ENCODE measurements at regions not wholly inside any gene's neighbourhood (a gene's known extent, or its start where the extent isn't known, plus 50 kb on each side); places are given as distances from the start of the nearest gene placed in this dataset.
A peak's percentile ranks its signal among the peaks of the same experiment; 100 is the strongest.

DNA sequence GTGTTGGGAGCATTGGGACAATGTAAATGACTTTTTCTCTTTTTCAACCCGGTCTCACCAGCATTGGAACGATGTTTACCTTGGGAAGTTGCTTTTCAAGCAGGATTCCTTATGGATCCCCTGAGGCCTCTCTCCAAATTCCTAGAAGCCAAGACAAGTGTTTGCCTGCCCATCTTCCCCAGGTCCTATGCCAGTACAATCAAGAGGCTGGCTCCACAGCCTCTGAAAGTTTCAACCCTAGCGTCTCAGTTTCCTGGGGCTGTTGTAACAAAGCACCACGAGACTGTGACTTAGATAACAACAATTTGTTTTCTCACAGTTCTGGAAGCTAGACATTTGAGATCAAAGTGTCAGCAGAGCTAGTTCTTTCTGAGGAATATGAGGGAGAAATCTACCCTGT is 347.2 kb upstream of the UMPS start:
- peak overlapping the region in 1 of 7 donors; percentile 24 for H3K27ac Mint-ChIP-seq
- H3K4me3 Mint-ChIP-seq = peak overlapping the region in 1 of 2 donors; percentile 17
- H3K9me3 ChIP-seq (replicated peaks in 1 of 2; ENCODE audit: control insufficient read depth in 1 of 2, insufficient read depth in 1 of 2, low read length in 2 of 2) = no peaks in the 10 kb centered on the region
- no peak overlapping the region for H3K27ac ChIP-seq (ENCODE audit: low read depth in 1 of 2, low read length in 2 of 2)
- WGBS (ENCODE audit: insufficient coverage) = 63% methylated on average over 3 of the region's 4 CpGs
- H3K27me3 ChIP-seq (ENCODE audit: control insufficient read depth in 2 of 2, insufficient read depth in 2 of 2, low read length in 2 of 2) = no peaks in the 10 kb centered on the region
- H3K4me1 ChIP-seq (ENCODE audit: control insufficient read depth in 1 of 2, insufficient read depth in 2 of 2, low read length in 2 of 2) = no peaks in the 10 kb centered on the region
- H4K20me1 ChIP-seq (ENCODE audit: insufficient read depth, low read length) = no peaks in the 10 kb centered on the region
- H3K36me3 Mint-ChIP-seq = no peaks in the 10 kb centered on the region
- intact Hi-C loops (cut with micrococcal nuclease) = no loop called here
- peaks cover 0 to 3% (median 0%) of the 10 kb centered on the region in 7 donors for H3K9me3 Mint-ChIP-seq
- H3K79me2 ChIP-seq (ENCODE audit: insufficient read depth, low read length) = no peaks in the 10 kb centered on the region
- H3K4me3 ChIP-seq (replicated peaks in 1 of 3; ENCODE audit: low read depth in 2 of 3, low read length in 3 of 3) = no peak overlapping the region
- TF ChIP-seq, protein P1, sequence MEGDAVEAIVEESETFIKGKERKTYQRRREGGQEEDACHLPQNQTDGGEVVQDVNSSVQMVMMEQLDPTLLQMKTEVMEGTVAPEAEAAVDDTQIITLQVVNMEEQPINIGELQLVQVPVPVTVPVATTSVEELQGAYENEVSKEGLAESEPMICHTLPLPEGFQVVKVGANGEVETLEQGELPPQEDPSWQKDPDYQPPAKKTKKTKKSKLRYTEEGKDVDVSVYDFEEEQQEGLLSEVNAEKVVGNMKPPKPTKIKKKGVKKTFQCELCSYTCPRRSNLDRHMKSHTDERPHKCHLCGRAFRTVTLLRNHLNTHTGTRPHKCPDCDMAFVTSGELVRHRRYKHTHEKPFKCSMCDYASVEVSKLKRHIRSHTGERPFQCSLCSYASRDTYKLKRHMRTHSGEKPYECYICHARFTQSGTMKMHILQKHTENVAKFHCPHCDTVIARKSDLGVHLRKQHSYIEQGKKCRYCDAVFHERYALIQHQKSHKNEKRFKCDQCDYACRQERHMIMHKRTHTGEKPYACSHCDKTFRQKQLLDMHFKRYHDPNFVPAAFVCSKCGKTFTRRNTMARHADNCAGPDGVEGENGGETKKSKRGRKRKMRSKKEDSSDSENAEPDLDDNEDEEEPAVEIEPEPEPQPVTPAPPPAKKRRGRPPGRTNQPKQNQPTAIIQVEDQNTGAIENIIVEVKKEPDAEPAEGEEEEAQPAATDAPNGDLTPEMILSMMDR (IDR thresholded peaks at IDR 0.05) = no peak
- H3K36me3 ChIP-seq (replicated peaks in 1 of 2; ENCODE audit: control insufficient read depth in 1 of 2, insufficient read depth in 2 of 2, low read length in 2 of 2) = no peaks in the 10 kb centered on the region
- H3K4me2 ChIP-seq (replicated peaks; ENCODE audit: extremely low read depth, low read length, poor library complexity, severe bottlenecking) = no peak overlapping the region
- no peaks in the 10 kb centered on the region for H3K4me1 Mint-ChIP-seq
- H3K9ac ChIP-seq (ENCODE audit: insufficient read depth, low read length, poor library complexity, severe bottlenecking) = no peak overlapping the region
- DNase-seq = no peak
- peaks cover 8 to 15% (median 11%) of the 10 kb centered on the region in 3 donors for H3K27me3 Mint-ChIP-seq (ENCODE audit: low read depth in 3 of 3)
- no peak overlapping the region for H2AFZ ChIP-seq (ENCODE audit: insufficient read depth, low read depth, low read length, poor library complexity, severe bottlenecking)

DNA sequence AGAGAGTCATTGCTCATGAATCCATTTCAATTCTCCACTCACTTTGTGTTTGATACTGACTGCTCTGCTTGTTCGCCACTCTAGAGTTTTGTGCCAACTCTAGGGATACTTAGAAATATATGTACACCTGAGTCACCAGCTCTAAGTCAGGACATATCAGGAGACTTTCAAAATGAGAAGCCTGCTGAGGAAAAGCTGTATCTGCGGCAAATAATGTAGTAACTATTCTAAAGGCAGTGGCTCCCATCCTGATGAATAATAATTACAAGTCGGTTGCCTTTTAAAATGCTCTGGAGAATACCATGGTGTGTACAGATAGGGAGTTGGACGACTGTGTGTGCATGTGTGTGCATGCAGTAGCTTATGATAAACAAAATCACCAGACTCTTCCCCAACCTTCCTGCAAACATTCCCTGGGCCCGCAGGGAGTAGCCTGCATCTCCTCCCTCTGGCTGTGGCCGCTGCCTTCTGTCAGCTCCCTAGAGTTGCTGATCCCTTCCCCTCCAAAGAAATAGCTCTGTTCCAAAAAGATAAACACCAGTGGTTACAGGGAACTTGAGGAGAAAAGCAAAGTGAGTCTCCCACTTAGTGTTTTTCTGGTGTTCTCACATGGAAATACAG is 346.3 kb upstream of the UMPS start:
- Histone ChIP-seq H3K4me3 (replicated peaks in 1 of 3; ENCODE audit: low read depth in 2 of 3, low read length in 3 of 3) (no peak overlapping the region), H3K79me2 (ENCODE audit: insufficient read depth, low read length) (no peaks in the 10 kb centered on the region), H3K27ac (ENCODE audit: low read depth in 1 of 2, low read length in 2 of 2) (no peak overlapping the region), H3K27me3 (ENCODE audit: control insufficient read depth in 2 of 2, insufficient read depth in 2 of 2, low read length in 2 of 2) (peaks cover 2 to 8% of the 10 kb centered on the region in 2 donors), H4K20me1 (ENCODE audit: insufficient read depth, low read length) (no peaks in the 10 kb centered on the region), H3K4me2 (replicated peaks; ENCODE audit: extremely low read depth, low read length, poor library complexity, severe bottlenecking) (no peak overlapping the region), H3K9me3 (replicated peaks in 1 of 2; ENCODE audit: control insufficient read depth in 1 of 2, insufficient read depth in 1 of 2, low read length in 2 of 2) (no peaks in the 10 kb centered on the region), H3K4me1 (ENCODE audit: control insufficient read depth in 1 of 2, insufficient read depth in 2 of 2, low read length in 2 of 2) (no peaks in the 10 kb centered on the region), H3K36me3 (replicated peaks in 1 of 2; ENCODE audit: control insufficient read depth in 1 of 2, insufficient read depth in 2 of 2, low read length in 2 of 2) (no peaks in the 10 kb centered on the region), H2AFZ (ENCODE audit: insufficient read depth, low read depth, low read length, poor library complexity, severe bottlenecking) (no peak overlapping the region), H3K9ac (ENCODE audit: insufficient read depth, low read length, poor library complexity, severe bottlenecking) (no peak overlapping the region)
- Mint-ChIP-seq H3K4me1 (no peaks in the 10 kb centered on the region), H3K27ac (no peak overlapping the region), H3K27me3 (ENCODE audit: low read depth in 3 of 3) (peaks cover 8 to 15% (median 14%) of the 10 kb centered on the region in 3 donors), H3K4me3 (no peak overlapping the region), H3K36me3 (no peaks in the 10 kb centered on the region), H3K9me3 (peaks cover 0 to 3% (median 0%) of the 10 kb centered on the region in 7 donors)
- TF ChIP-seq, protein P1 (IDR thresholded peaks at IDR 0.05) = no peak
- DNase-seq = no peak
- WGBS (ENCODE audit: insufficient coverage) = 61% methylated on average over 2 of the region's 6 CpGs
- intact Hi-C loops (cut with micrococcal nuclease) = no loop called here

Measured in CD14-positive monocyte (primary cell).